ENCODE measurements at regions not wholly inside any gene's neighbourhood (a gene's known extent, or its start where the extent isn't known, plus 50 kb on each side); places are given as distances from the start of the nearest gene placed in this dataset.

- TF ChIP-seq, protein P1, sequence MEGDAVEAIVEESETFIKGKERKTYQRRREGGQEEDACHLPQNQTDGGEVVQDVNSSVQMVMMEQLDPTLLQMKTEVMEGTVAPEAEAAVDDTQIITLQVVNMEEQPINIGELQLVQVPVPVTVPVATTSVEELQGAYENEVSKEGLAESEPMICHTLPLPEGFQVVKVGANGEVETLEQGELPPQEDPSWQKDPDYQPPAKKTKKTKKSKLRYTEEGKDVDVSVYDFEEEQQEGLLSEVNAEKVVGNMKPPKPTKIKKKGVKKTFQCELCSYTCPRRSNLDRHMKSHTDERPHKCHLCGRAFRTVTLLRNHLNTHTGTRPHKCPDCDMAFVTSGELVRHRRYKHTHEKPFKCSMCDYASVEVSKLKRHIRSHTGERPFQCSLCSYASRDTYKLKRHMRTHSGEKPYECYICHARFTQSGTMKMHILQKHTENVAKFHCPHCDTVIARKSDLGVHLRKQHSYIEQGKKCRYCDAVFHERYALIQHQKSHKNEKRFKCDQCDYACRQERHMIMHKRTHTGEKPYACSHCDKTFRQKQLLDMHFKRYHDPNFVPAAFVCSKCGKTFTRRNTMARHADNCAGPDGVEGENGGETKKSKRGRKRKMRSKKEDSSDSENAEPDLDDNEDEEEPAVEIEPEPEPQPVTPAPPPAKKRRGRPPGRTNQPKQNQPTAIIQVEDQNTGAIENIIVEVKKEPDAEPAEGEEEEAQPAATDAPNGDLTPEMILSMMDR (IDR thresholded peaks at IDR 0.05; ENCODE audit: insufficient read depth, low read length, poor library complexity, severe bottlenecking), result no peak
- no peak for TF ChIP-seq EZH2phosphoT487 (conservative IDR thresholded peaks at IDR 0.05; ENCODE audit: low read length)
Measured at GRCh38 chr4:23728971-23729370, 160.9 kb downstream of the PPARGC1A start.

Data from SU-DHL-6 (cell line).